ENCODE measurements at regions not wholly inside any gene's neighbourhood (a gene's known extent, or its start where the extent isn't known, plus 50 kb on each side); places are given as distances from the start of the nearest gene placed in this dataset.

GRCh38 chr14:26128931-26129671 lies 468.7 kb downstream of the NOVA1 start:
- DNase-seq (ENCODE audit: low spot score): no peak

- no peak for DNase-seq (ENCODE audit: low spot score)
Measured at GRCh38 chr14:26124896-26125438, 472.9 kb downstream of the NOVA1 start.

GRCh38 chr14:26123459-26123858 lies 474.4 kb downstream of the NOVA1 start:
- no peak for DNase-seq (ENCODE audit: low spot score)

- DNase-seq (ENCODE audit: low spot score): no peak
Measured at GRCh38 chr14:26121181-26121580, 476.7 kb downstream of the NOVA1 start.

GRCh38 chr14:26113911-26114640 lies 483.8 kb downstream of the NOVA1 start:
- DNase-seq (ENCODE audit: low spot score): no peak

- no peak for DNase-seq (ENCODE audit: low spot score)
Measured at GRCh38 chr14:26104717-26105116, 493.1 kb downstream of the NOVA1 start.

- DNase-seq (ENCODE audit: low spot score): no peak
Measured at GRCh38 chr14:26097852-26098251, 500.0 kb downstream of the NOVA1 start.

- DNase-seq (ENCODE audit: low spot score): no peak
Measured at GRCh38 chr14:26088275-26088674, 509.6 kb downstream of the NOVA1 start.

GRCh38 chr14:26081043-26081442 lies 516.8 kb downstream of the NOVA1 start:
- DNase-seq (ENCODE audit: low spot score): no peak

- no peak for DNase-seq (ENCODE audit: low spot score)
Measured at GRCh38 chr14:26078561-26078960, 519.3 kb downstream of the NOVA1 start.

- no peak for DNase-seq (ENCODE audit: low spot score)
Measured at GRCh38 chr14:26074892-26075291, 522.9 kb downstream of the NOVA1 start.

- DNase-seq (ENCODE audit: low spot score): no peak
Measured at GRCh38 chr14:26070443-26070842, 527.4 kb downstream of the NOVA1 start.

- no peak for DNase-seq (ENCODE audit: low spot score)
Measured at GRCh38 chr14:26067786-26068459, 529.9 kb downstream of the NOVA1 start.

GRCh38 chr14:26067341-26067740 lies 530.5 kb downstream of the NOVA1 start:
- DNase-seq (ENCODE audit: low spot score): no peak

GRCh38 chr14:26056036-26056616 lies 541.7 kb downstream of the NOVA1 start:
- no peak for DNase-seq (ENCODE audit: low spot score)

- no peak for DNase-seq (ENCODE audit: low spot score)
Measured at GRCh38 chr14:26032348-26032747, 565.5 kb downstream of the NOVA1 start.

GRCh38 chr14:26026384-26026783 lies 571.4 kb downstream of the NOVA1 start:
- DNase-seq (ENCODE audit: low spot score): no peak

- no peak for DNase-seq (ENCODE audit: low spot score)
Measured at GRCh38 chr14:26023967-26024366, 573.9 kb downstream of the NOVA1 start.

- DNase-seq (ENCODE audit: low spot score): no peak
Measured at GRCh38 chr14:26021759-26022158, 576.1 kb downstream of the NOVA1 start.

- no peak for DNase-seq (ENCODE audit: low spot score)
Measured at GRCh38 chr14:26017270-26017669, 580.6 kb downstream of the NOVA1 start.

GRCh38 chr14:26008290-26008689 lies 589.5 kb downstream of the NOVA1 start:
- DNase-seq (ENCODE audit: low spot score): no peak

- no peak for DNase-seq (ENCODE audit: low spot score)
Measured at GRCh38 chr14:26004342-26004741, 593.5 kb downstream of the NOVA1 start.

Measured in AG08396 (cell line).